ENCODE measurements at regions not wholly inside any gene's neighbourhood (a gene's known extent, or its start where the extent isn't known, plus 50 kb on each side); places are given as distances from the start of the nearest gene placed in this dataset.
"Not testable (repeated sequence)": the region's sequence is repeated elsewhere in the genome, so short reads cannot be mapped to it uniquely, and the experiment has no call there.

- DNase-seq: no peak
Observed at GRCh38 chr21:17250778-17251241, 262.0 kb upstream of the CXADR start.

- DNase-seq: no peak
Observed at GRCh38 chr21:17257784-17258183, 255.1 kb upstream of the CXADR start.

GRCh38 chr21:17264182-17264581, 248.7 kb upstream of the CXADR start:
- no peak for DNase-seq

- DNase-seq: no peak
Observed at GRCh38 chr21:17269760-17270159, 243.1 kb upstream of the CXADR start.

GRCh38 chr21:17270229-17270628, 242.6 kb upstream of the CXADR start:
- DNase-seq: no peak

- DNase-seq: no peak
Observed at GRCh38 chr21:17279663-17280062, 233.2 kb upstream of the CXADR start.

GRCh38 chr21:17293016-17293562, 219.8 kb upstream of the CXADR start:
- DNase-seq: not testable (repeated sequence)

GRCh38 chr21:17295997-17296396, 216.8 kb upstream of the CXADR start:
- DNase-seq: no peak

GRCh38 chr21:17299576-17299975, 213.3 kb upstream of the CXADR start:
- not testable (repeated sequence) for DNase-seq

GRCh38 chr21:17327715-17328114, 185.1 kb upstream of the CXADR start:
- not testable (repeated sequence) for DNase-seq

GRCh38 chr21:17334484-17334883, 178.4 kb upstream of the CXADR start:
- DNase-seq: no peak

- DNase-seq: no peak
Observed at GRCh38 chr21:17340081-17340480, 172.8 kb upstream of the CXADR start.

- DNase-seq: no peak
Observed at GRCh38 chr21:17343055-17343454, 169.8 kb upstream of the CXADR start.

GRCh38 chr21:17348357-17348756, 164.5 kb upstream of the CXADR start:
- DNase-seq: no peak

GRCh38 chr21:17348849-17349248, 164.0 kb upstream of the CXADR start:
- no peak for DNase-seq

GRCh38 chr21:17351766-17352165, 161.1 kb upstream of the CXADR start:
- no peak for DNase-seq

GRCh38 chr21:17352996-17353655, 159.7 kb upstream of the CXADR start:
- DNase-seq: no peak

GRCh38 chr21:17359781-17360180, 153.1 kb upstream of the CXADR start:
- no peak for DNase-seq

- DNase-seq: no peak
Observed at GRCh38 chr21:17368748-17369363, 144.0 kb upstream of the CXADR start.

GRCh38 chr21:17370263-17370662, 142.6 kb upstream of the CXADR start:
- DNase-seq: no peak

GRCh38 chr21:17370916-17371315, 141.9 kb upstream of the CXADR start:
- no peak for DNase-seq

GRCh38 chr21:17371450-17371849, 141.4 kb upstream of the CXADR start:
- no peak for DNase-seq

- DNase-seq: no peak
Observed at GRCh38 chr21:17372200-17372599, 140.6 kb upstream of the CXADR start.

GRCh38 chr21:17386498-17386897, 126.3 kb upstream of the CXADR start:
- no peak for DNase-seq
